H1 (cell line): ENCODE measurements at regions not wholly inside any gene's neighbourhood (a gene's known extent, or its start where the extent isn't known, plus 50 kb on each side); places are given as distances from the start of the nearest gene placed in this dataset.

Experiments used
- CHD1 ChIP-seq: IDR thresholded peaks from 2 replicates; pipeline ENCODE4 v1.6.1; 2012; ENCODE audit warnings: low read depth, low read length, improper control_type of control experiment
- CHD7 ChIP-seq: fragments of 300-600 bp; sonication (generic); IDR thresholded peaks from 2 replicates; pipeline ENCODE4 v1.7.1; 2012; ENCODE audit warnings: low read length, moderate library complexity, mild to moderate bottlenecking, inconsistent platforms; ENCODE audit not compliant: insufficient replicate concordance
- CTBP2 ChIP-seq: IDR thresholded peaks from 2 replicates; pipeline ENCODE4 v1.7.0; 2011; ENCODE audit warnings: borderline replicate concordance, mild to moderate bottlenecking, moderate library complexity, mixed read lengths, low read length; ENCODE audit not compliant: insufficient read depth, insufficient read length
- CTCF ChIP-seq, 3 experiments: IDR thresholded peaks; 1 replicate in 2 of 3; 2 replicates in 1 of 3; pipeline versions ENCODE4 v1.5.1 to v1.6.1; 2011; ENCODE audit warnings: low read length in 3 of 3, mild to moderate bottlenecking in 3 of 3, inconsistent platforms in 2 of 3, low read depth in 1 of 3, moderate library complexity in 1 of 3; ENCODE audit not compliant: insufficient read depth in 1 of 3; ENCODE audit errors: control extremely low read depth in 1 of 3
- JUN ChIP-seq: IDR thresholded peaks from 2 replicates; pipeline ENCODE4 v1.6.1; 2011; ENCODE audit warnings: low read depth, mild to moderate bottlenecking, improper control_type of control experiment, low read length
- RNF2 ChIP-seq: fragments of 200-900, 300-1000 bp; sonication (generic); IDR thresholded peaks from 2 replicates; pipeline ENCODE4 v1.7.1; 2016; ENCODE audit warnings: borderline replicate concordance, low read depth, mild to moderate bottlenecking, antibody characterized with exemption, low read length; ENCODE audit not compliant: poor library complexity, severe bottlenecking; ENCODE audit errors: missing control alignments
- SIX5 ChIP-seq: IDR thresholded peaks from 2 replicates; pipeline ENCODE4 v1.6.1; 2011; ENCODE audit warnings: mild to moderate bottlenecking, low read depth, low read length
- TEAD4 ChIP-seq: IDR thresholded peaks from 2 replicates; pipeline ENCODE4 v1.6.1; 2012; ENCODE audit warnings: low read depth, low read length, inconsistent platforms, mixed read lengths

- TF ChIP-seq CHD7 (no peak), JUN (no peak), CHD1 (no peak), CTBP2 (no peak), TEAD4 (no peak), RNF2 (no peak), CTCF (IDR thresholded peaks at IDR 0.05; ENCODE audit: control extremely low read depth in 1 of 3, insufficient read depth in 1 of 3, low read depth in 1 of 3, low read length in 3 of 3) (no peak), SIX5 (no peak)
These were observed 244.8 kb downstream of the ACTR3B start (continued) for GRCh38 chr7:153004341-153004740.
